ENCODE measurements at regions not wholly inside any gene's neighbourhood (a gene's known extent, or its start where the extent isn't known, plus 50 kb on each side); places are given as distances from the start of the nearest gene placed in this dataset.
"Not testable (repeated sequence)": the region's sequence is repeated elsewhere in the genome, so short reads cannot be mapped to it uniquely, and the experiment has no call there.

- peak; percentile 78 to 88 for DNase-seq (ENCODE audit: low spot score in 2 of 2)
- Mint-ChIP-seq H3K9me3 (no peaks in the 10 kb centered on the region), H3K36me3 (no peaks in the 10 kb centered on the region), H3K27ac (no peak overlapping the region)
- peak; percentile 85 to 90 for ATAC-seq
Observed at GRCh38 chr22:23385678-23386631, 194.1 kb downstream of the IGLL1 start.

- H3K27ac Mint-ChIP-seq, result no peak overlapping the region
- H3K36me3 Mint-ChIP-seq, result no peaks in the 10 kb centered on the region
- ATAC-seq (peak in 1 of 2 donors; percentile 11), DNase-seq (ENCODE audit: low spot score in 2 of 2) (no peak)
- H3K9me3 Mint-ChIP-seq, result no peaks in the 10 kb centered on the region
Observed at GRCh38 chr22:23384923-23385677, 195.0 kb downstream of the IGLL1 start.

GRCh38 chr22:23384431-23384830 lies 195.7 kb downstream of the IGLL1 start:
- Mint-ChIP-seq H3K36me3 (no peaks in the 10 kb centered on the region), H3K27ac (no peak overlapping the region), H3K9me3 (no peaks in the 10 kb centered on the region)
- ATAC-seq (no peak), DNase-seq (ENCODE audit: low spot score in 2 of 2) (no peak)

GRCh38 chr22:23383491-23384361 lies 196.4 kb downstream of the IGLL1 start:
- Mint-ChIP-seq H3K9me3 (no peaks in the 10 kb centered on the region), H3K36me3 (no peaks in the 10 kb centered on the region)

GRCh38 chr22:23382428-23383218 lies 197.5 kb downstream of the IGLL1 start:
- Mint-ChIP-seq H3K9me3 (no peaks in the 10 kb centered on the region), H3K36me3 (no peaks in the 10 kb centered on the region), H3K27ac (no peak overlapping the region)
- ATAC-seq (no peak), DNase-seq (ENCODE audit: low spot score in 2 of 2) (no peak)

More at GRCh38 chr22:23383491-23384361, 196.4 kb downstream of the IGLL1 start:
- ATAC-seq (no peak), DNase-seq (ENCODE audit: low spot score in 2 of 2) (no peak)
- H3K27ac Mint-ChIP-seq, result no peak overlapping the region

- no peak for ATAC-seq
- Mint-ChIP-seq H3K9me3 (no peaks in the 10 kb centered on the region), H3K27ac (no peak overlapping the region)
Observed at GRCh38 chr22:23381661-23382427, 198.2 kb downstream of the IGLL1 start.

GRCh38 chr22:23380911-23381310 lies 199.2 kb downstream of the IGLL1 start:
- no peak for DNase-seq (ENCODE audit: low spot score in 2 of 2)
- ATAC-seq, result no peak
- Mint-ChIP-seq H3K9me3 (no peaks in the 10 kb centered on the region), H3K36me3 (no peaks in the 10 kb centered on the region), H3K27ac (no peak overlapping the region)

More at GRCh38 chr22:23381661-23382427, 198.2 kb downstream of the IGLL1 start:
- no peak for DNase-seq (ENCODE audit: low spot score in 2 of 2)
- no peaks in the 10 kb centered on the region for H3K36me3 Mint-ChIP-seq

- H3K36me3 Mint-ChIP-seq, result no peaks in the 10 kb centered on the region
- DNase-seq (ENCODE audit: low spot score in 2 of 2), result no peak
- no peak for ATAC-seq
- no peaks in the 10 kb centered on the region for H3K9me3 Mint-ChIP-seq
- no peak overlapping the region for H3K27ac Mint-ChIP-seq
Observed at GRCh38 chr22:23380230-23380573, 199.9 kb downstream of the IGLL1 start.

GRCh38 chr22:23379540-23380229 lies 199.4 kb downstream of the BCR start:
- H3K9me3 Mint-ChIP-seq; ATAC-seq; DNase-seq (ENCODE audit: low spot score in 2 of 2); H3K36me3 Mint-ChIP-seq; H3K27ac Mint-ChIP-seq: not testable (repeated sequence)

GRCh38 chr22:23377767-23378166 lies 197.5 kb downstream of the BCR start:
- ATAC-seq (no peak), DNase-seq (ENCODE audit: low spot score in 2 of 2) (no peak)
- Mint-ChIP-seq H3K36me3 (no peaks in the 10 kb centered on the region), H3K27ac (no peak overlapping the region), H3K9me3 (no peaks in the 10 kb centered on the region)

GRCh38 chr22:23376256-23376655 lies 195.9 kb downstream of the BCR start:
- Mint-ChIP-seq H3K9me3 (no peaks in the 10 kb centered on the region), H3K36me3 (no peaks in the 10 kb centered on the region), H3K27ac (no peak overlapping the region)
- DNase-seq (ENCODE audit: low spot score in 2 of 2) (peak in 1 of 2 donors; percentile 33), ATAC-seq (peak in 1 of 2 donors; percentile 84)

- H3K27ac Mint-ChIP-seq, result no peak overlapping the region
- H3K9me3 Mint-ChIP-seq, result no peaks in the 10 kb centered on the region
- H3K36me3 Mint-ChIP-seq, result no peaks in the 10 kb centered on the region
- DNase-seq (ENCODE audit: low spot score in 2 of 2) (no peak), ATAC-seq (no peak)
Observed at GRCh38 chr22:23375031-23375827, 194.9 kb downstream of the BCR start.

- no peak for DNase-seq (ENCODE audit: low spot score in 2 of 2)
- Mint-ChIP-seq H3K9me3 (no peaks in the 10 kb centered on the region), H3K27ac (no peak overlapping the region), H3K36me3 (no peaks in the 10 kb centered on the region)
- no peak for ATAC-seq
Observed at GRCh38 chr22:23373601-23374000, 193.3 kb downstream of the BCR start.

GRCh38 chr22:23370251-23370650 lies 189.9 kb downstream of the BCR start:
- ATAC-seq (no peak), DNase-seq (ENCODE audit: low spot score in 2 of 2) (no peak)
- H3K9me3 Mint-ChIP-seq, result no peaks in the 10 kb centered on the region
- no peaks in the 10 kb centered on the region for H3K36me3 Mint-ChIP-seq
- H3K27ac Mint-ChIP-seq, result no peak overlapping the region
